HL-60 (cell line): ENCODE measurements at regions not wholly inside any gene's neighbourhood (a gene's known extent, or its start where the extent isn't known, plus 50 kb on each side); places are given as distances from the start of the nearest gene placed in this dataset.

Source experiments
- CTCF ChIP-seq: IDR thresholded peaks from one replicate; pipeline ENCODE4 v1.5.1; 2011; ENCODE audit warnings: low read length, control low read depth, inconsistent platforms; ENCODE audit not compliant: insufficient read depth
- POLR2AphosphoS5 ChIP-seq: IDR thresholded peaks from 2 replicates; pipeline ENCODE4 v1.6.1; 2012; ENCODE audit warnings: low read depth
- SPI1 ChIP-seq: IDR thresholded peaks from 2 replicates; pipeline ENCODE4 v1.6.1; 2012; ENCODE audit warnings: low read depth, mild to moderate bottlenecking, borderline replicate concordance
- TF ChIP-seq, protein P1 (sequence below): IDR thresholded peaks from 2 replicates; pipeline ENCODE4 v1.6.1; 2012; ENCODE audit warnings: low read depth; ENCODE audit not compliant: insufficient replicate concordance

- TF ChIP-seq CTCF (no peak), POLR2AphosphoS5 (no peak), SPI1 (no peak)
- TF ChIP-seq, protein P1, sequence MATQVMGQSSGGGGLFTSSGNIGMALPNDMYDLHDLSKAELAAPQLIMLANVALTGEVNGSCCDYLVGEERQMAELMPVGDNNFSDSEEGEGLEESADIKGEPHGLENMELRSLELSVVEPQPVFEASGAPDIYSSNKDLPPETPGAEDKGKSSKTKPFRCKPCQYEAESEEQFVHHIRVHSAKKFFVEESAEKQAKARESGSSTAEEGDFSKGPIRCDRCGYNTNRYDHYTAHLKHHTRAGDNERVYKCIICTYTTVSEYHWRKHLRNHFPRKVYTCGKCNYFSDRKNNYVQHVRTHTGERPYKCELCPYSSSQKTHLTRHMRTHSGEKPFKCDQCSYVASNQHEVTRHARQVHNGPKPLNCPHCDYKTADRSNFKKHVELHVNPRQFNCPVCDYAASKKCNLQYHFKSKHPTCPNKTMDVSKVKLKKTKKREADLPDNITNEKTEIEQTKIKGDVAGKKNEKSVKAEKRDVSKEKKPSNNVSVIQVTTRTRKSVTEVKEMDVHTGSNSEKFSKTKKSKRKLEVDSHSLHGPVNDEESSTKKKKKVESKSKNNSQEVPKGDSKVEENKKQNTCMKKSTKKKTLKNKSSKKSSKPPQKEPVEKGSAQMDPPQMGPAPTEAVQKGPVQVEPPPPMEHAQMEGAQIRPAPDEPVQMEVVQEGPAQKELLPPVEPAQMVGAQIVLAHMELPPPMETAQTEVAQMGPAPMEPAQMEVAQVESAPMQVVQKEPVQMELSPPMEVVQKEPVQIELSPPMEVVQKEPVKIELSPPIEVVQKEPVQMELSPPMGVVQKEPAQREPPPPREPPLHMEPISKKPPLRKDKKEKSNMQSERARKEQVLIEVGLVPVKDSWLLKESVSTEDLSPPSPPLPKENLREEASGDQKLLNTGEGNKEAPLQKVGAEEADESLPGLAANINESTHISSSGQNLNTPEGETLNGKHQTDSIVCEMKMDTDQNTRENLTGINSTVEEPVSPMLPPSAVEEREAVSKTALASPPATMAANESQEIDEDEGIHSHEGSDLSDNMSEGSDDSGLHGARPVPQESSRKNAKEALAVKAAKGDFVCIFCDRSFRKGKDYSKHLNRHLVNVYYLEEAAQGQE, result no peak
Measured at GRCh38 chr17:69654981-69655855, 240.7 kb downstream of the MAP2K6 start.
